Liver (tissue), 3 donors: ENCODE measurements at regions not wholly inside any gene's neighbourhood (a gene's known extent, or its start where the extent isn't known, plus 50 kb on each side); places are given as distances from the start of the nearest gene placed in this dataset.

Experiments used
- CTCF ChIP-seq: fragments of 150-350 bp; IDR thresholded peaks from 2 replicates; pipeline ENCODE4 v1.5.1; 2017; ENCODE audit warnings: improper control_type of control experiment, low read depth, low read length; ENCODE audit not compliant: missing input control
- GABPA ChIP-seq, 2 donors: IDR thresholded peaks in 1 of 2; conservative IDR thresholded peaks in 1 of 2; 2 replicates each; pipeline ENCODE4 v1.6.1; 2016; ENCODE audit warnings: antibody characterized with exemption in 2 of 2, mild to moderate bottlenecking in 1 of 2, moderate library complexity in 1 of 2
- JUND ChIP-seq, 2 donors: IDR thresholded peaks; 2 replicates each; pipeline ENCODE4 v1.6.1; 2016; ENCODE audit warnings: antibody characterized with exemption in 2 of 2
- RAD21 ChIP-seq, 2 donors: IDR thresholded peaks; 2 replicates each; pipeline ENCODE4 v1.6.1; 2016; ENCODE audit warnings: antibody characterized with exemption in 2 of 2, mild to moderate bottlenecking in 2 of 2
- REST ChIP-seq: IDR thresholded peaks from 2 replicates; pipeline ENCODE4 v1.6.1; 2016; ENCODE audit warnings: antibody characterized with exemption, mild to moderate bottlenecking
- YY1 ChIP-seq: IDR thresholded peaks from 2 replicates; pipeline ENCODE4 v1.6.1; 2016; ENCODE audit warnings: antibody characterized with exemption, mild to moderate bottlenecking
- donor health status: healthy.
- donor health status: healthy.

GRCh38 chr2:51903728-51904127, 871.8 kb upstream of the NRXN1 start:
- TF ChIP-seq RAD21 (IDR thresholded peaks at IDR 0.05) (no peak), GABPA (IDR thresholded peaks at IDR 0.05 in 1 of 2, conservative IDR thresholded peaks at IDR 0.05 in 1 of 2) (no peak), CTCF (no peak), REST (no peak), JUND (IDR thresholded peaks at IDR 0.05) (no peak), YY1 (no peak)
